Activated CD8-positive, alpha-beta memory T cell treated with anti-CD3 and anti-CD28 coated beads, Interleukin-2, amount 50 U/mL, for 1 hour (primary cell): ENCODE measurements at regions not wholly inside any gene's neighbourhood (a gene's known extent, or its start where the extent isn't known, plus 50 kb on each side); places are given as distances from the start of the nearest gene placed in this dataset.
"Not testable (repeated sequence)": the region's sequence is repeated elsewhere in the genome, so short reads cannot be mapped to it uniquely, and the experiment has no call there.

ENCODE experiments used
- DNase-seq: peaks from one replicate; pipeline ENCODE4 v3.0.0-alpha.2; 2020; ENCODE audit errors: extremely low read depth

DNA sequence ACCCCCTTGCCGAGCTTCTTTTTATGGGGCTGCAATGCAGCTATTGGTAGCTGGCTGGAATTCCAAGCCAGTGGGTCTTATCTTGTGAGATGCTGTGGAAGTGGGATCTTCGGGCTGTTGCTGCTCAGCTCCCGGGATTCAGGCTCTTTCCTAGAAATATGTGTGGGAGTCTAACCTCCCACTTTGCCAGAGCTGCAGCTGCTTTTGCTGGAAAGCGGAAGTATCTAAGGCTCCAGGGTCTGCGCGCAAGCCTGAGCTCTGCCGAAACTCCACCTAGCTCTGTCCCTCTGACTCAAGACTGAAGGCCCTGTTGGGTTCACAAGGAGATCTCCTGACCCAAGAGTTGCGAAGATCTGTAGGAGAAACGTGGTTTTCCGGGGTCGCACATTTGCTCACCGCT is 151.1 kb upstream of the ANKRD55 start:
- no peak for DNase-seq

DNA sequence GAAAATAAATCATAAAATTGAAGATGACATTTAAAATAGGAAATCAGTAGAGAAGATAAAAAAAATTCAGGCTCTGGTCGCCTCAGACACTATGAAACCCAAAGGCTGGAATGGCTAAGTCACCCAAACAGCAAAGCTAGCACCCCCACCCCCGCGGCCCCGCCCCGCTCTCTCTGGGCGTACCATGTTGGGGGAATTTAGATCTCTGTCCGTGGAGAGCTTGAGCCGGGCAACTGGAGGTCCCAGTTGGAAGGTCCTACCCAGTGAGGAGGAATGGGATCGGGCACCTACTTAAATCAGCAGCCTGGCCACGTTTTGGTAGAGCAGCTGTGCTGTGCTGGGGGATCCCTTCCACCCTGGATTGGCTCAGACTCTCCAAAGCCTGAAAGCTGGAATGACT is 150.6 kb upstream of the ANKRD55 start:
- DNase-seq: no peak

DNA sequence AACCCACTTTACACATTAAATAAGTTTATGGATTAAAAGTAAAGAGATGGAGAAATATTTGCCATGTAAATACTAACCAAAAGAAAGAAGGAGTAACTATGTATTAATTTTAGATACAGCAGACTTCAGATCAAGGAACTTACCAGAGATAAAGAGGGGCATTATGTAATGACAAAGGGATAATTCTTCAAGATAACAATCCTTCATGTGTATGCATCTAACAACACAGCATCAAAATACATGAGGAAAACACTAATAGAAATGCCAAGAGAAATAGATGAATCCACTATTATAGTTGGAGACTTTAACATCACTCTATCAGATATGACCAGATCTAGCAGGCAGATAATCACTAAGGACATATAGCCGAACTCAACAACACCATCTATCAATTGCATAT is 149.8 kb upstream of the ANKRD55 start:
- no peak for DNase-seq

DNA sequence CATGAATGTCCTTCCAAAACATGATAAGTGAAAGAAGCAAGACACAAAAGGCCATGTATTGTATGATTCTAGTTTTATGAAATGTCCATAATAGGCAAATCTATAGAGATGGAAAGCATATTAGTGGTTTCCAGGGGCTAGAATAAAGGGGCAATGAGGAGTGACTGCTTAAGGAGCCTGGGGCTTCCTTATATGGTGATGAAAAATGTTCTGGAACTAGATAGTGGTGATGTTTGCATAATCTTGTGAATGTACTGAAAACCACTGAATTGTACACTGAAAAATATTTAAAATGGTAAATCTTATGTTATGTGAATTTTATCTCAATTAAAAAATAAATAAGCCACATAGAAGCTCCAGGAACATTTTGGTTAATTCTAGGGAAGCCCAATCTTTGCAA is 144.4 kb upstream of the ANKRD55 start:
- no peak for DNase-seq

DNA sequence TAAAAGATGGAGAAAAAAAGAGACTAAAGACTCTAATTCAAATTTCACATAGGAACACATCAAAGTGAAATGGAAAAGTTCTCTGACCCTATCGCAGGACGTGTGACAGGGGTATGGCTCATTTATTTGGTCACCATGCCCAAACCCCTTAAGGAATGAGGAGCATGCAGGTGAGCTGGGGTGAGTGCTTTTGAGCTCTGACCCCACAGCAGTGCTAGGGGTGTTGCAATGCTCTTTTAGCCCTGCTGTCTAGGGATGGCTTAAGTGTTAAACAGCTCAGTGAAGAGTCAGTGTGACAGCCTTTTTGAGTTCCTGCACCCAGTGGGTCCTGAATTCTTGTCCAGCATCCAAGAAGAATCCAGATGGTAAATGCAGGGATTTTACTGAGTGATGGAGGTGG is 143.0 kb upstream of the ANKRD55 start:
- no peak for DNase-seq

DNA sequence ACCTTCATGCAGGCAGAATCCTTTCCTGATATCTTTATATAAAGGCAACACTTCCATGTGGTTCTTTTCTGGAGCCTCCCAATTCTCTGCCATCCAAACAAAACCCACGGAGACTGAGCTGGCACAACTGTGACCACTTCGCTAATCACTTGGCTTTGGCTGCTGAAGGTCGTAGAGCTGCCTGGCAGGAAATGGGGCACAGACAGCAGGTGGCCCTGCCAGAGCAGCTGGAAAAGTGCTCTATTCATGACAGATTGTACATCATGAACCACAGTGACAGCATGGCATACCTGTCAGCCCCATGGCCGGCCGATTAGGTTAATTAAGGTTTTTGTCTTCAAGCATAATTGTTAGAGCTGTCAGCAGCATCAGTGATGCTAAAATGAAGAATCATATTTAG is 141.9 kb upstream of the ANKRD55 start:
- DNase-seq: no peak

DNA sequence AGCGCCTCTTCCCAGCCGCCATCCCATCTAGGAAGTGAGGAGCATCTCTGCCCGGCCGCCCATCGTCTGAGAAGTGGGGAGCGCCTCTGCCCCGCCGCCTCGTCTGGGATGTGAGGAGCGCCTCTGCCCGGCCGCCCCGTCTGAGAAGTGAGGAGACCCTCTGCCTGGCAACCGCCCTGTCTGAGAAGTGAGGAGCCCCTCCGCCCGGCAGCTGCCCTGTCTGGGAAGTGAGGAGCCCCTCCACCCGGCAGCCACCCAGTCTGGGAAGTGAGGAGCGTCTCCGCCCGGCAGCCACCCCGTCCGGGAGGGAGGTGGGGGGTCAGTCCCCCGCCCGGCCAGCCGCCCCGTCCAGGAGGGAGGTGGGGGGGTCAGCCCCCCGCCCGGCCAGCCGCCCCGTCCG is 139.4 kb upstream of the ANKRD55 start:
- not testable (repeated sequence) for DNase-seq

DNA sequence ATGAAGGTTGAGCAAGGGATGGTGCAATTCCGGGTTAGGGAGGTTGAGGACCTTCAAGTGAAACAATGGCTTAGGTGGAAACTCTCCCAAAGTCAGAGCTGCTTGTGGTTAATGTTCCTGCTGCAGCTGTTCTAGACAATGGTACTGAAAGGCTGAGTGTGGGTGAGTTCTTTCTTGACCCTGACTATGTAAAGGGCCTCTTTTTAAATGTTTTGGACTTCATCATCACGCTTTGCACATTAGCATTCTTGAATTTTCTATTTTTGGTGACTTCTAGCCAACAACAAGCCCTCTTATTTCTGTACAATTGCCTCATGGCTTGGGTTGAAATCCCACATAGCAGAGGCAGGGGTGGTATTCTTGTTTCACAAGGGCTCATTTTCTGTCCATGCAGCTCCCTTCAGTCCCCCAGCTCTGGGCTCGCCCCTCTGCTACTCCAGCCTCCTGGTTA is 136.3 kb upstream of the ANKRD55 start:
- DNase-seq: no peak

DNA sequence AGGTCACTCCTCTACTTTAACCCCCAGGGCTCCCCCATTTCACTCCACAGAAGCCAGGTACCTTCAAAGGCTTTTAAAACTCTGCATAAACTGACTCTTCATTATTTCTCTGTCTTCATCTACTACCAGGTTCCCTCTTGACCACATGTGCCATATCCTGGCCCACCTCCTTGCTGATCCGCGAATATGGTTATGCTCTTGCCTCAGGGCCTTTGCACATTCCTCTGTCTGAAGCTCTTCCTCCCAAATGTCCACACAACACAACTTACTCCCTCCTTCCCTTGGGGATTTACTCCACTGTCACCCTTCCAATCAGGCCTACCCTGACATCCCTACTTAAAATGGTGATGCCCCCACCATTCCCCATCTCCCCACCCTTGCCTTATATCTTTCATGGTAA is 134.6 kb upstream of the ANKRD55 start:
- DNase-seq: no peak

DNA sequence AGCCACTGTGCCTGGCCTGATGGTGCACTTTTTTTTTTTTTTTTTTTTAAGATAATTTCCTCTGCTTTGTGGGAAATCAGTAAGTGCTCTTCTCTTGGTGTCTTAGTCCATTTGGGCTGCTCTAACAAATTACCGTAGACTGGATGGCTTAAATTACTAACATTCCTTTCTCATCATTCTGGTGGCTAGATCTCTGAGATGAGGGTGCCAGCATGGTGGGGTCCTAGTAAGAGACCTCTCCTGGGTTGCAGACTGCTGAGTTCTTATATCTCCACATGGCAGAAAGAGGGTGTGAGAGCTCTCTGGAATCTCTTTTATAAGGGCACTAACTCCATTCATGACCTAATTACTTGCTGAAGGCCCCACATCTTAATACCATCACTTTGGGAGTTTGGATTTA is 133.9 kb upstream of the ANKRD55 start:
- no peak for DNase-seq

DNA sequence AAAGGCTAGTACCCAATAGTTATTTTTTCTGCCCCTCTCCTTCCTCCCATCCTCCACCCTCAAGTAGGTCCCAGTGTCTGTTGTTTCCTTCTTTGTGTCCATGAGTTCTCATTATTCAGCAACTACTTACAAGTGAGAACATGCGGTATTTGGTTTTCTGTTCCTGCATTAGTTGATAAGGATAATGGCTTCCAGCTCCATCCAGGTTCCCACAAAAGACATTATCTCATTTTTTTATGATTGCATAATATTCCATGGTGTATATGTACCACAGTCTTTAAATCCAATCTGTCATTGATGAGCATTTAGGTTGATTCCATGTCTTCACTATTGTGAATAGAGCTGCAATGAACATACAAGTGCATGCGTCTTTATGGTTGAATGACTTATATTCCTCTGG is 128.3 kb upstream of the ANKRD55 start:
- DNase-seq: no peak

DNA sequence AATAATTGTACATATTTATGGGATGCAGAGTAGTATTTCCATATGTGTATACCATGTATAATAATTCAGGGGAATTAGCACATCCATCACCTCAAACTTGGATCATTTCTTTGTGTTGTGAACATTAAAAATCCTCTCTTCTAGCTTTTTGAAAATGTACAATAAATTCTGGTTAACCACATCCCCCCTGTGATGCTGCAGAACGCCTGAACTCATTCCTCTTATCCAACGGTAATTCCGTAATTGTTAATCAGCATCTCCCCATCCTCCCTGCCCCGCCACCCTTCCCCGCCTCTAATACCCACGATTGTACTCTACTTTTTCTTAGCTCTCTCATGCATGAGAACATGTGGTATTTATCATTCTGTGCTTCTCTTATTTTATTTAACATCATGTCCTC is 127.7 kb upstream of the ANKRD55 start:
- no peak for DNase-seq

DNA sequence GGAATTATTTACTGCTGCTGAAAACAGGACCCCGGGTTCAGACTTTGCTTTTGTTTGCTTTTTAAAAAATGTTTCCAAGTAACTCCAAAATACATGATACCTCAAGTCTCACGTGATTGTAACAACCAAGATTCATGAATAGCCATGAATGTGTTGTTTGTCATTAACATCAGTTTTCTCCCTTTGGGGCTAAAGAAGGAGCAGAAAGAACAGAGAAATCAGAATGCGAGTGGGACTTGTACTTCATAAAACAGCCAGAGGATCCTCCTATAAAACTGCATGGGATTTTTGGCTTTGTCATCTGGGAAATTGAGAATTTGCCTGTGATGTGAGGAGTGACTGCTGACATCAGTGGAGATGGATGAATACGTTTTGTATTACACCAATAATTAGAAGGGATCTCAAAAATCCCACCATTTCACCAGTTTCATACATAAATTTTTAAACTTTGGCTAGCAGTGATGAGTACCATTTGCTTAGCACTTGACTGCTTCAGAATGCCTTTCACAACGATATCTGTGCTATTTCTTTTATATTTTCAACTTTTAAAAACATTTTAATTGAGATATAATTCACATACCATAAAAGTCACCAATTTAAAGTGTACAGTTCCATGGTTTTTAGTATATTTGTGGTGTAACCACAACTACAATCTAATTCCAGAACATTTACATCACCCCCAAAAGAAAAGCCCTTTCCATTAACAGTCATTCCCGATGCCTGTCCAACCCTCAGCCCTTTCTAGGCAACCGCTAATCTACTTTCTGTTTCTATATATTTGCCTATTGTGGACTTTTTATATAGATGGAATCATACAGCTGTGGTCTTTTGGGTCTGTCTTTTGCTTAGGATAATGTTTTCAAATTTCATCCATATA is 126.9 kb upstream of the ANKRD55 start:
- DNase-seq: no peak

DNA sequence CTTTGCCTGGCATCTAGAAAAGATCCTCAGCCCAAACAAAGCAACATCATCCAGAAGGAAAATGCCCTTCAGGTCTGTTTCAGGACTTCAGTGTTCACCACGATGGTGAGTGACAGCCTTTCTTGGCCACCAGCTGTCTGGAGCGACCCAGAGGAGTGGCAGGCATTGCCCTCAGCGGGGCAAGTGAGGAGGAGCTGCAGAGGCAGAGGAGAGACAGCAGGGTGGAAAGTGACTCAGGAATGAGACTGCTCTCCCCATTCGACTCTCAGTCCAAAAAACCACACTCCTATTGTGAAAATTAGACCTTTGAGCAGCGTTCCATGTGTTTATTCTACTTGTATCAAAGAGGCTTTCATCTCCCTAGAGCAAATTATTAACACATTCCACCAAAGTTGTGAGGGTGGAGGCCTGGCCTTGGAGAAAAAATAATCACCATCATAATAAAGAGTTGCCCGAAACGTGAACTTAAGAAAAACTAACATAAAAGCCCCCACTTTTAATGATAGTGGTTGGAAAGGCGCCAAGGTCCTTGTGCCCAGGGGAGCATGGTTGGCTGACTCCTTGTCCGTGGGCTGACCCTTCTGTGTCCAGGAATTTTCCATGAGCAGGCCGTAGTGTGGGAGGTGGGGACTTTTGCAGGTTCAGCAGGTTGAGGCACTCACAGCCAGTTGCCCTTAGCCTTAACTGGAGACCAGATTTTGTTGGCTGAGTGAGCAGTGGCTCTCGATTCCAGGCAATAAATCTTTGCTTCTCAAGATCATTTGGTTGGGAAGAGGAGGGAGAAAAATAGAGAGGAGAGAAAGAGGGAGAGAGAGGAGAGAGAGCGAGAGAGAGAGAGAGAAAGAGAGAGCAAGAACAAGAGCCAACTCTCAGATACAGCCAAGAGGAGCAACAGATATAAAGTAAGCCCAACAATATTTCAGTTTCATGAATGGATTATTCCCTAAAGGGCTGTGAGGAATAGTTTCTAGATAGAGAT is 125.9 kb upstream of the ANKRD55 start:
- no peak for DNase-seq

DNA sequence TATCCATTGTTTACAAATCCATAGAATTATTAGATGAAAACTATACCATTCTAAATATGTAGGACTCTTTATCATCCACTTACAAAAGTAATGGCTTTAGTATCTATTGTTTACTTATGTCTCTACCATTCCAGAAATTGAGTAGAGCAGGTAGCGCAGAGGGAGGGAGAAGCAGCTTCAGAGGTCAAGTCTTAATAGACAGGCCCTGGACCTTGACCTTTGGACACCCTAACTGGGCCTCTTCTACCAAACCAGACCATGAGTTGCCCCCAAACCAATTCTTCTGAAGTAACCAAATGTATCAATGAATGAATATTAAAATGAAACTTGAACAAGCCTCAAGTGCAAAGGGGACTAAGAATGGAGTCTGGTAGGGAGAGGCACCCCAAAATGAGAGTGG is 124.9 kb upstream of the ANKRD55 start:
- no peak for DNase-seq

DNA sequence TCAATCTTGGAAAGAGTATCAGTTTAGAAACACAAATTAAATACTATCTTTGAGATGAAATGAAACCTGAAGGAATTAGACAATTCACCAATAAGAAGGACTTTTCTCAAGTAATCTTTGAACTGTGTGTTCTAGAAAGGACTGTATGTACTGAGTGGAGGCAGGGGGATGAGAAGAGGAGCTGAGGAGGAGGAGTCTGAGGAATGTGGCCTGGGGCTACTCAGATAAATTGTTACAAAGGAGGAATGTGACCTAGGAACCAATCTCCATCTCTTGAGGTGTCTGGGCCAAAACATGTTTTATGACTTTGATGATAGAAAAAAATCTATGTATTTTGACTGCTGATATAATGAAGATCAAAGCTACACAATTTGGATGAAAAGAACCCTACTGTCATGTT is 124.3 kb upstream of the ANKRD55 start:
- no peak for DNase-seq

DNA sequence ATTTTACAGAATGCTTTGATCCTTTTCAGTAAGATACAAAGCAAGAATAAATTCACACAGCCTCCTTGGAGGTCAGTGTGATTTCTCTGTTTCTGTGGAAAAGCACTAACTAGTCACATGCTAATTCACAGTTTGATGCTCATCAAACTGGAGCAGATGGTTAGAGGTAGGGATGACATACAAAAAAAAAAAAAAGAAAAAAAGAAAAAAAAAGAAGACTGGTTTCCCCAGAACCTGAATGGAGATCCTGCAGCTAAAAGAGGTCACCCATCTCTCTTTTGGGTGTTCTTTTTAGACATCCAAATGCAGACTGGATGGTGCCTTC is 123.7 kb upstream of the ANKRD55 start:
- no peak for DNase-seq

DNA sequence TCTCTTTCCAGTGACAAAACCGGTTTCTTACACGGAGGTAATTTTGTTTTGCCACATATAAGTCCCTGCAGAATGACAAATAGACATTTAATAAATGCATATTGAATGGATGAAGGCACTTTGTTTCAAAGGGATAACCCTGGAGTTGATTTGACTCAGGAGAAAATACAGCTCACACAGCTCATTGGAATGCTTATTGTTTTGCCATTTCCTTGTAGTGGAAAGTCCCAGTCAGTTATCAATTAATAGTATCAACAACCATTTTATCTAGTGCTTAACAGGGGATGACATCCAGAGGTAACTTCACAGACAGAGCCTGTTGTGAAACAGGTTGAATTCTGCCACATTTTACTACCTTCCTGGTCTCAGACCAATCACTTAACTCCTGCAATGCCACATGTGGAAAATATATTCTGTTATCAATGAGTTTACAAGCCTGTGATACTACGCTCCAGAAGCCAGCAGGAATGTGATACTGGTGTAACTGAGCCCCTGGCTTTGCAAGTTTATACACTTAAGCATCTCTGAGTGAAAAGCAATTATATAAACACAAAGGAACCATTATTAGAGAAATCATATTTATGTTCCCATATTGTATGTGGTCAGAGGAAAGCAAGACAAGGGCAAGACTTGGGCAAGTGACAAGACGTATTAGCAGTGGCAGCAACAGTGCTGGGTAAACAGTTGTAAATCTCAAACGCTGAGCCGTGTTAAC is 123.1 kb upstream of the ANKRD55 start:
- DNase-seq: no peak

DNA sequence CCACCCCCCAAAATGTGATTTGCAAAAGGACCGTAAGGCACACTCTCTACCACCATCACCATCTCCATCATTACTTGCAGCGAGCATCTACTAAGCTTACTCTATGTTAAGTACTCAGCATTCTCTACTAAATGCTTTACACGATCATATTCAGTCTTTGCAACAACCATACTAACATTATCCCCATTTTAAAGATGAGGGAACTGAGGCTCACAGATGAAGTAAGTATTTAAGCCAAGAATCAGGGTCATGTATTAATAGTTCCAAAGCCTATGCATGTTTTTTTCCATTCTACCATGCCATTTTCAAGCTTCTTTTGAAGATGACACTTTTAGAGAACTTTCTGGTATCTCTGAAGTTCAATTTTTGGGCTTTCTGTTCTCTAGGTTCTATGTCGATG is 121.7 kb upstream of the ANKRD55 start:
- DNase-seq: no peak

DNA sequence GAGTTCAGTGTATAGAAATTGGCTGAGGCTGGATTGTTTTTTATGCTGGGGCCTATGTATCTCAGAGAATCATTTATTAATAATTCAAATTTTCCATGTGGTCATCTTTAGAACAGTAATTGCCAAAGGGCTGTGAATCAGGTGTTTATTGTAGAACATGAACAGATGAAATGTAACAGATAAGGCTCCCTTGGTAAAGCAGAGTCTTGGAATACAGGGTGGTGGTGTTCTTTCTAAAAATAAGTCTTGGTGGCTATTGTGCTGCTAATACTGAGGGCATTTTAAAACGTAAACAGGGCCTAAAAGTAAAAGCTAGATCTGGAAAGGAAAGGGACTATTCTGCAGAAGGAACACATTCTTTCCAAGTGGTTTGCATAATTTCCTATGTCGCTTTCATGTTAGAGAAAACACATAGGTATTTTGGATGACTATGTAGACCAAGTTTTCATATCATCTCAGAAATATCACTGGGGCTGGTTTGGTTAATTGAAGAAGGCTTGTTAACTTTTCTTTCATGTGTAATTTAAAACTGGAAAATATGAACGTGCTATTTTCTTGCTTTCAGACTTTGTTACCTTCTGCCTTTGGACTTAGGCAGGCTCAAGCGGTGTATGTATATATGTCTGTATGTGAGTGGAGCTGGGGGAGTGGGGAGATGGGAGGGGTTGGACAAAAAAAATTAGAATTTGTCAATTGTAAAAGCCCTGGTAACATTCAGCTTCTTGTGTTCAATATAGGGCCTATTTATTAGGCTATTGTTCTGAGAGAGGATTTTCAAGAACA is 119.9 kb upstream of the ANKRD55 start:
- DNase-seq: no peak

DNA sequence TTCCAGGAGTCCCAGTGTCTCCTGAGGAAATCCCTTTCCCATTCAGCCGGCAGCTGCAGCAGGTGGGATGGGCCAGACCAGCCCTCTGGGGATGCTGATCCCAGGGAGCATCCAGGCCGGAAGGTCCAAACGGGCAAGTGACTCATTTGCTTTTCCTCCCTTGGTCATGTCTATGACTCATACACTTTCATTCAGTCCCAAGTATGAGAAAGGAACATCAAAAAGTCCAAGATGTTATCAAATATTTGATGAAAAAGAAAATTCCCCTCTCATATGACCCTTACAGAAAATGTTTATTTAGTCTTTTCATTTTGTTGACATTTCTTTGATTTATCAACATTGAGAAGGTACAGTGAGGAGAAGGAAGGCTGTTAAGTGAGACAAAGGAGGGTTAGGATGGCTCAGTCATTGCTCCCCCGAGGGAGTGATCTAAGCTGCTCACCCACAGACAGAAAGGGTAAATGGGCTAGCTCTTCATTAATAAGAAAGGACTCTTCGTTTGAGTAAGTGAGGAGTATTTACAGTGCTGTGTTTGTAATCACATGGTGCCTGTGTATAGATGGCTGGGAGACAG is 117.6 kb upstream of the ANKRD55 start:
- no peak for DNase-seq
